DMS 273 (cell line): ENCODE measurements at regions not wholly inside any gene's neighbourhood (a gene's known extent, or its start where the extent isn't known, plus 50 kb on each side); places are given as distances from the start of the nearest gene placed in this dataset.

Experiments used
- DNase-seq: peaks from one replicate; lab custom pipeline; 2025; ENCODE audit not compliant: unreplicated experiment; lab: John Stamatoyannopoulos, UW

- DNase-seq, result no peak
Measured at GRCh38 chr17:33512113-33512512, 219.0 kb upstream of the ASIC2 start.

DNA sequence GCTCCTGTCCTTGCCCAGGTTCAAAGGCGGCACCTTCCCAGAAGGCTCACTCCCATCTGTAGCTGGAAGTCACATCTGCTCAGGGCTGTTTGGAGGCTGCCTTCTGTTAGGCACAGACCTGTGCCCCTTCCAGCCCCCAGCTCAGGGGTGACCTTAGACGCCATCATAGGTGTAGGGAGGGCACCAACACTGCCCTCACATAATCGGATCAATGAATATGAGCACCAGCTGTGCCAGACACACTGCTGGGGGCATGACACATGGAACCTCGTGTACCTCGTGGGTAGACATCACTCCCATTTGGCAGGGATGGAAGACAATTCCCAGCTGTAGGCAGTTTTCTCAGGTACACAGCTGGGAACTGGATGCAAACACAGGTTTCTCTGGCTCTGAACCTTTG lies 220.7 kb upstream of the ASIC2 start:
- no peak for DNase-seq

GRCh38 chr17:33514369-33514768 lies 221.3 kb upstream of the ASIC2 start:
- no peak for DNase-seq

GRCh38 chr17:33515974-33516373 lies 222.9 kb upstream of the ASIC2 start:
- no peak for DNase-seq

- no peak for DNase-seq
Measured at GRCh38 chr17:33516645-33517044, 223.6 kb upstream of the ASIC2 start.

DNA sequence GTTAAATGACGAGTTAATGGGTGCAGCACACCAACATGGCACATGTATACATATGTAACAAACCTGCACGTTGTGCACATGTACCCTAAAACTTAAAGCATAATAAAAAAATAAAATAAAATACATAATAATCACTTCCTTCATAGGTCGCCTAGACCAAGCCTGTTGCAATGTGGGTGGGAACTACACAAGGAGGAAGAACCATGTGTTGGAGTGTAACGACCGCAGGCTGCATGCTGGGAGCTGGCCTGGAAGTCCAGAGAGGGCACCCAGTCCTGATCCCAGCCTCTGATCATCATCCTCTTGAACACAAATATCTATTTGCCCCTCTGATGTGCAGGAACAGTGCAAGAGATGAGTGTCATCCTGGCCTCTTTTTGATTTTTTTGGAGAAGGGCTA lies 224.7 kb upstream of the ASIC2 start:
- DNase-seq, result no peak

- no peak for DNase-seq
Measured at GRCh38 chr17:33519692-33520091, 226.6 kb upstream of the ASIC2 start.

DNA sequence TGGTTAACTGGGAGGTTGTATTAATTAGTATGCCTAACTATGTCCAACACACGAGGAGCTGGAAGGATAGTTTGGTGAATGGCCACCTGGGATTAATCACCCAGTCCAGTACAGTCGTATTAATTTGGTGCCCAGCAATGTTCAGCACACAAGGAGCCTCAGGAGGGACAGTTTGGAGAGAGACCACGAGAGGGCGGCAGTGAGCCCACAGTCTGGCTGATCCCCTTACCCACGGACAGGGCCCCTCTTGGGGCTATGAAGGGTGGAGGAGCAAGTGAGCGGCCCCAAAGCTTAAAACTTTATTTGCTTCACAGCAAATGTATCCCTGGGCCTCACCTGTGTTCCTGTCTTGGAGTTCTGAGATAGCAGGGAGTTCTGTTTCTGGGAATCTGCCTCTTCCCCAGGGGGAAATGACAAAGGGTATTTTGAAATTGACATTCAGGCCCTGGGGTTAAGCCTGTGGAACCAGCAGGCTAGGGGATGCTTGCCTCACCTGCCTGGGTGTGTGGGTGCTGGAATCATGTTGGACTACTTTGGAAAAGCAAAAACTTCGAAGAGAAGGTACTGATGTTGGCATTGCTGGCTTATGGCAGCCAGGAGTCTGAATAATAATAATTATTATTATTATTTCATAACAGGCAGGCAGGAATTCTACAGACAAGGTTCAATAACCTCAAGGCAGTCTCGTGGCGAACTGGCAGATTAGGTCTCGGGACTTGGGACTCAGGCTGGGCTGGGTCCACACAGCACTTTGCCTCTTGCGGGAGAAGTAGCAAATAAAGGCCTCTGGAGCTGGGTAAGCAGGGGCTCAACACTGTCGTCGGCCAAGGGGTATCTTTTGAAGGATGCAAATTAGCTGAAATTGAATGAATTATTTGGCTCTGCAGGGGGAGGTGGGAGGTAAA lies 227.6 kb upstream of the ASIC2 start:
- DNase-seq, result peak; percentile 64

- DNase-seq, result peak; percentile 19
Measured at GRCh38 chr17:33521784-33522183, 228.7 kb upstream of the ASIC2 start.

DNA sequence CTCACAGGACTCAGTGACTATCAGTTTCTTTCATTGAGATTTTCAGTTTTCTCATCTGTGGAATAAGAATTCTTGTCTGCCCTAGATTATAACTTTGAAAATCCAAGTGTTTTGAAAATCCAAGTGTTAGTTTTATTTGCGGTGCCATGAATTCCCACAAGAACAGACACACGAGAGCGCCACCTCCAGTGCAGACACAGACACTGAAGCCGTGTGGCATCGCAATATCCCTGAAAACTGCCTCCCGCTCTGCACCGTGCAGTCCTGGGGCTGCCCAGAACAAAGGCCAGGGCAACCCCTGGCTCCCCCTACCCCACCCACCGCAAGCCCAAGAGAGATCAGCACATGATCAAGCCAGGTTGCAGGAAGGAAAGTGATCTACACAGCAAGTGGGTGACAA lies 229.5 kb upstream of the ASIC2 start:
- peak; percentile 3 for DNase-seq

DNA sequence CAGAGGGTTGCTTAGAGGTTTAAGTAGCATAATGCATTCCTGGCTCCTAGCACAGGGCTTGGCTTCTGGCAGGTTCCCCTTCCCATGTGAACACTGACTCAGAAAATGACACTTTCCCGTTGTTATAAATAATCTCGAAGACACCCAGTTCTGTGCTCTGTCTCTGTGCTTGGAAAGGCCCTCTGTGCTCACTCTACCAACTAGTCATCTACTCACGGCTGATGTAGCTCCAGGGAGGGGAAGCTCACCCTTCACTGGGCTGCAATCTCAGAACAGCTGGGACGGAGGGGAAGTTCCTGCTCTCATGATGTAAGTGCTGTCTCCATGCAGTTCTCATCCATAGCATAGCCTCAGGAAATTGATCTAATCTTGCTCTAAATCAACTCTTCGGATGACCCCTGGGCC lies 230.5 kb upstream of the ASIC2 start:
- DNase-seq, result no peak

DNA sequence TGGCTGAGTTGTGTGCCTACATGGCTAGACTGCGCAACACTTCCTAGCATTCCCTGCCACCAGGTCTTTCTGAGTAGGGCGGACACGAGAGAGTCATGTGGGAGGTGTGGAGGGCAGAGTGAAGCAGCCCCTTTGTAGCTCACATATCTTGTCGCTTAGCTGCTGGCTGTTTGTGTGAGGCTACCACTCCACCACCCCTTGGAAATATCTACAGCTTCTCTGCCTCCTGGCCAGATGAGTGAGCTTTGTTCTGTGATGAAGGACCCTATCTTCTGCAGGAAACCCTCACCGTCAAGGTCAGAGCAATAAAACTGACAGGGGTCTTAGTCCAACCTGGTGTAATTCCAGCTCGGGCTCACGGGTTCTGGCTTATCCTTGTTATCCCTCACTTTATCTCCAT lies 232.1 kb upstream of the ASIC2 start:
- DNase-seq, result no peak

- DNase-seq, result no peak
Measured at GRCh38 chr17:33526717-33527116, 233.6 kb upstream of the ASIC2 start.

- DNase-seq, result no peak
Measured at GRCh38 chr17:33527290-33527689, 234.2 kb upstream of the ASIC2 start.

- no peak for DNase-seq
Measured at GRCh38 chr17:33528846-33529245, 235.8 kb upstream of the ASIC2 start.

DNA sequence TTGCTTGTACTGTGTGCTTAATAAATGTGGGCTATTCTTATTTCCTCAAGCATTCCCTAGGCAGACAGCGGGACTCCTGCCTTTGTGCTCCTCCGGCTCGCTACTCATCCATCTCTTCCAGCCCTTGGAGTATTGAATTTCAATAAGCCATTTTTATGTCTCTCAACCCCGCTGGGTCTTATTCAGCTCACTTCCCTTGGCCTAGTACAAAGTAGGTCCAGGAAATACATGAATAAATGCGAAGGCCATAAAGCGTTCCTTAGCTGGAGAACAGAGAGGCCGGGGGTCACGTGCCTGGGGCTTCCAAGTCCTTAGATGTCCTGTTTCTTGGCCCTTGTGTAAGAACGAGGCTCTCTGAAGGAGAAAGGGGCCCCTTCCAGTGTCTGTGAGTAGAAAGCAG lies 236.7 kb upstream of the ASIC2 start:
- no peak for DNase-seq

DNA sequence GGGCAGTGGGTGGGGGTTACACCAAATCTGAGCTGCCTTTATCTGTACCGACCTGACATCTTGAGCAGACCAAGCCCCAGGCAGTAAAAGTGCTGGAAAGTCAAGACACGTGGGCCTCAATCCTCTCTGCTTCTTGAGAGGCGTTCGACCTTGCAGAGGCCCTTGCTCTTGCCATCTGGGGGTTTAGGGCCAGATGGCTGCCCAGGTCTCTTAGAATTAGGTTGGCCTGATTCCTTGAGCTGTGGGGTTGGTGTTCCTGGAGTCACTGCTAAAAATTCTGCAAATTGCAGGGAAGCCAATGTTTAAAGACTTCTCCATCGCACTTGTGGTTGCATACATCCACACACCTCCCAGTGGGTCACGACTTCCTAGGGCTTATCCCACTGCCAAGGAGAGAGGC lies 238.2 kb upstream of the ASIC2 start:
- DNase-seq, result no peak

GRCh38 chr17:33534087-33534486 lies 241.0 kb upstream of the ASIC2 start:
- no peak for DNase-seq

- DNase-seq, result no peak
Measured at GRCh38 chr17:33545124-33545523, 252.0 kb upstream of the ASIC2 start.

- no peak for DNase-seq
Measured at GRCh38 chr17:33550261-33550660, 257.2 kb upstream of the ASIC2 start.

GRCh38 chr17:33551075-33551474 lies 258.0 kb upstream of the ASIC2 start:
- DNase-seq, result no peak

DNA sequence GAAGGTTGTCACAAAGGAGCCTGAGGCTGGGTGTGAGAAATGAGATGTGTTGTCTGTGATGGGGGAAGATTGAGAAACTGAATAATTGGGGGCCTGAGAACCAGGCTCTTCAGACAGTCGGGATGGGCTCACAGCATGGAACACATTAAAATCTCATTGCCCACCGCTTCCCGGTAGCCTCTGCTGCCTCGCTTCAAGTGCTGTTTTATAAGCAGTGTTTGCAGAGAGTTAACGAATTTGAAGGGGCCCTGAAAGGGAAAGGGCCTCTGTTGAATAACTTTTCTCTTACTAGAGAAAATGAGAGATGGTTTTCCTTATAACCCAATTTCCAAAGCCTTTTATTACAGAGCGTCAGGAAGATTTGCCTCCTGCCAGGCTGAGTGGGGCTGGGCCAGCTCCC lies 258.8 kb upstream of the ASIC2 start:
- no peak for DNase-seq

- DNase-seq, result no peak
Measured at GRCh38 chr17:33560165-33560564, 267.1 kb upstream of the ASIC2 start.
